GM19238 (cell line): ENCODE measurements at regions not wholly inside any gene's neighbourhood (a gene's known extent, or its start where the extent isn't known, plus 50 kb on each side); places are given as distances from the start of the nearest gene placed in this dataset.
A peak's percentile ranks its signal among the peaks of the same experiment; 100 is the strongest.

ENCODE experiments used
- DNase-seq: peaks from one replicate; pipeline ENCODE4 v3.0.0; 2011; ENCODE audit warnings: low spot score; ENCODE audit not compliant: insufficient read length

GRCh38 chr7:155201325-155202087, 96.2 kb upstream of the INSIG1 start:
- DNase-seq: no peak

DNA sequence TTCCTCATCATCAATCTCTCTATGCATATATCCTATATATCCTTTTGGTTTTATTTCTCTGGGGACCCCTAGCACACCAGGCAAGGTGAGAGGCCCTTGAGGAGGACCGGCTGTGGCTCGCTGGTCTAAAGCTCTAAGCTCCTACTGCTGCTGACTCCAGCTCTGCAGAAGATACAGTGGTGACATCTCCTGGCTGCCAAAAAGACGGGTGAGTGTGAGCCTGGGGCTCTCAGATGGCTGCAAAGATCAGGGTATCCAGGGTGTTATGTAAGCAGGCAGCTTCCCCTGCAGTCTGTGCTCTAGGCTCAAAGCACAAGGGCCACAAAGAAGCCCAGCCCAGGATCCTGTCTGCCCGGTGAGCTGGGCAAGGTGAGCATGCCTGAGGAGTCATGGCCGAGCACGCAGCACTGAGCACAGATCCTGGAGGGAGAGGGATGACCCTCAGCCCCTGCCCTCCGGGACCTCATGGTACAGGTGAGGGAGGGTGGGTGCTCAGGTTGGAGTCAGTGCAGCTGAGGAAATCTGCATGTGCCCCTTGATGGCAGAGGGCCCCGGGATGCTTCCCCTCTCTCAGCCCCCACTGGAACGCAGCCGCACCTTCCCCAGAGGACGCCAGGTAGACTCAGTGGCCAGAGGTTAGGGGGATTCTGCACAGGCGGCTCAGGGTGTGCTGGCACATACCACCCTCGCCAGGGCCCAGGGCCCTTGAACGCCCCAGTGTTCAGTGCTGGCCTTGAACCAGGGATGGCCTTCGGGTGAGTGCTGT, 95.4 kb upstream of the INSIG1 start:
- DNase-seq: no peak

GRCh38 chr7:155203059-155203881, 94.4 kb upstream of the INSIG1 start:
- no peak for DNase-seq

DNA sequence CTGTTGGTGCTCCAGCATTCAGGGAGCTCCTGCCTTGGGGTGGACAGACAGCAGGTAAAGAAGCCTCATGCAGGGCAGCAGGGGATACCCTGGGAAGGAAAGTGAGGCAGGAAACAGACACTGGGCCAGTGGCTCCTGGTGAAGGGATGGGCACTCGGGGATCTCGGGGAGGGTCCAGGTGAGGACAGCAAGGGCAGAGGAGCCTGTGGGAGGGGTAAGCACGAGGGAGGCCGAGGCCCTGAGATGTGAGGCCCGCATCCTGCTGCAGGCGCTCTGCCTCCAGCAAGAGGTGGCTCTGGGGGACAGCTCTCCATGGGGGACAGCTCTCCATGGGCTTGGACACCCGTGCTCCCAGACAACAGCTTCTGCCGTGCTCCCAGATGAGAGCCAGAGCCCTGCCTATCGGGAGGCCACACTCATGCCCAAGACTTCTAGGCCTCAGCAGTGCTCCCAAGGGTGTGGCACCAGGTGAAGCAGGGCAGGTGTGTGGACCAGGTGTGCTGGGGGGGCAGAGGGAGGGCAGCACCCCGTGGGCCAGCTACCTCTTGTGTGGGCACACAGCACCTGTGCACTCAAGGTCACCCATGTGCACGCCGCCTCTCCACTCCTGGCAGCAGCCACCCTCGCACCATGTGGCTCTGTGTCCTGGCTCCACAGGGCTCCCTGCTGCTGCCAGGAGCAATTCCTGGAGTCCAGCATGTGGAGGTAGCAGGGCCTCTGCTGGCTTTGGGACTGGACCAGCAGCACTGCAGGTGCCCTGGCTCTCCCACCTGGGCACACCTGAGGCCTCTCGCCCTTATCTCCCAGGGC, 93.6 kb upstream of the INSIG1 start:
- no peak for DNase-seq

DNA sequence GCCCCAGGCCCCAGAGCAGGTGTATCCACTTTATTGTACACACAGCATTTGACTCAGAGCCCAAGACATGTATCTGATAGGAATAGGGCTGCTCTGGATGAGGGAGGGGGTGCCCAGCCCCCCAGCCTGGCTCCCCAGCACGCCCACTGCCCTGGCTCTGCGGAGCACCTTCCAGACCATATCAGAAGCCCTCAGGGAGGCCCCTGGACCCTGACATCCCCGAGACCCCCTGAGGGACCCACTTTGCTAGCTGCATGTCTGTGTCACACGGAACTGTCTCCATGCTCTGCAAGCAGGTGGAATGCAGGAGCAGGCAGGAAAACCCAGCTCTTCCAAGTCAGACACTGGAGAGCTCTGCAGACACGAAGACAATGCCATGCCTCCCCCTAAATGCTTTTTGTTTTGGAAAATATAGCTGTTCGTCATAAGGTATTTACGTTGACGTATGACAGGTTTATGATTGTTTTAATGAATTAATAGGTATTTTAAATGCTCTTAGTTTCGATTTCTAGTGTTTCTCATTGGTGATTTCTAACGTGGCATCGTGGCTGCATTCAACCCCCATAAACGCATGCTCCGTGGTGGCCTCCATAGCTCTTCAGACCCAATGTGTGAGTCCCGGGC, 92.8 kb upstream of the INSIG1 start:
- no peak for DNase-seq

GRCh38 chr7:155205368-155206317, 92.0 kb upstream of the INSIG1 start:
- DNase-seq: peak; percentile 87

DNA sequence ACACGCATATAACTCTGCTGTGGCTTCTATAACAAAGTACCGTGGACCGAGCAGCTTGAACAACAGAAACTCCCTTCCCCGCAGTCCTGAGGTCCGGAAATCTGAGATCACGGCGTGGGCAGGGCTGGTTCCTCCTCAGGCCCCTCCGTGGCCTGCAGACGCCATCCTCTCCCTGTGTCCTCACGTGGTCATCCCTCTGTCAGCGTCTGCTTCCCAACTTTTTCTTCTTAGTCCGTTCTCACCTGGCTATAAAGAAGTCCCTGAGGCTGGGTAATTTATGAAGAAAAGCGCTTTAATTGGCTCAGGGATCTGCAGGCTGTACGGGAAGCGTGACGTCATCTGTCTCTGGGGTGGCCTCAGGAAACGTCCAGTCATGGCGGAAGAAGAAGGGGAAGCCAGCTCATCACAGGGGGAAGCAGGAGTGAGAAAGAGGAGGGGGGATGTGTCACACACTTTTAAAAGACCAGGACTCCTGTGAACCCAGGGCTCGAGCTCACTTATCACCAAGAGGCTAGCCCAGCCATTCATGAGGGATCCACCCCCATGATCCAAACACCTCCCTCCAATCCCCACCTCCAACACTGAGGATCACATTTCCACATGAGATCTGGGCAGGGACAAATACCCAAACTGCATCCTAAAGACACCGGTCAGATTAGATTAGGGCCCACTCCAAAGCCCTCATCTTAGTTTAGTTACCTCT, 91.2 kb upstream of the INSIG1 start:
- peak; percentile 58 for DNase-seq

GRCh38 chr7:155207326-155208002, 90.2 kb upstream of the INSIG1 start:
- DNase-seq: no peak

DNA sequence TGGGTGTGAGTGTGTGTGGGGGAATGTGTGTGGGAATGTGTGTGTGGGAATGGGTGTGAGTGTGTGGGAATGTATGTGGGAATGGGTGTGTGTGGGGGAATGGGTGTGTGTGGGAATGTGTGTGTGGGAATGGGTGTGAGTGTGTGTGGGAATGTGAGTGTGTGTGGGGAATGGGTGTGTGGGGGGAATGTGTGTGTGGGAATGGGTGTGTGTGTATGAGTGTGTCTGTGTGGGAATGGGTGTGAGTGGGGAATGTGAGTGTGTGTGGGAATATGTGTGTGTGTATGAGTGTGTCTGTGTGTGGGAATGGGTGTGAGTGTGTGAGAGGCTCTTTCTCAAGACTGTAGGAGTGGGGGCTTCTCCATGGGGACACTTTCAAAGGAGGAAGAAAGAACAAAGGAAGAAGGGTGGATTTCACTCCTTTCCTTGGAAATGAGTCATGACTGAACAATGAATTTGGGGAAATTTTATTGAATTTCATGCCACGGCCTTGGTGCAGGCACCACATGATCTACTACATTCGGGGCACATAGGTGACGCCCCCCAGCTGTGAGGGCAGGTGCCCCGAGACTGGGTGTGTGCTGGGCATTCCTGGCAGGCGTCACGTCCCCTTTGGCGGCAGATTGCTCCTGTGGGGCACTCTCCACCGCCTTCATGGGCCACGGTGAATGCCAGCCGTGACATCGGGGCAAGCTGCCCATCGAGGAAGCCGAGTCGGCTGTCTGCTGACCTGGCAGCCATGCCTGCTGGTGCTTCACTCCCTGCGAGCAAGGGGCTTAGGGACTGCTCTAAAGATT, 88.8 kb upstream of the INSIG1 start:
- DNase-seq: no peak

DNA sequence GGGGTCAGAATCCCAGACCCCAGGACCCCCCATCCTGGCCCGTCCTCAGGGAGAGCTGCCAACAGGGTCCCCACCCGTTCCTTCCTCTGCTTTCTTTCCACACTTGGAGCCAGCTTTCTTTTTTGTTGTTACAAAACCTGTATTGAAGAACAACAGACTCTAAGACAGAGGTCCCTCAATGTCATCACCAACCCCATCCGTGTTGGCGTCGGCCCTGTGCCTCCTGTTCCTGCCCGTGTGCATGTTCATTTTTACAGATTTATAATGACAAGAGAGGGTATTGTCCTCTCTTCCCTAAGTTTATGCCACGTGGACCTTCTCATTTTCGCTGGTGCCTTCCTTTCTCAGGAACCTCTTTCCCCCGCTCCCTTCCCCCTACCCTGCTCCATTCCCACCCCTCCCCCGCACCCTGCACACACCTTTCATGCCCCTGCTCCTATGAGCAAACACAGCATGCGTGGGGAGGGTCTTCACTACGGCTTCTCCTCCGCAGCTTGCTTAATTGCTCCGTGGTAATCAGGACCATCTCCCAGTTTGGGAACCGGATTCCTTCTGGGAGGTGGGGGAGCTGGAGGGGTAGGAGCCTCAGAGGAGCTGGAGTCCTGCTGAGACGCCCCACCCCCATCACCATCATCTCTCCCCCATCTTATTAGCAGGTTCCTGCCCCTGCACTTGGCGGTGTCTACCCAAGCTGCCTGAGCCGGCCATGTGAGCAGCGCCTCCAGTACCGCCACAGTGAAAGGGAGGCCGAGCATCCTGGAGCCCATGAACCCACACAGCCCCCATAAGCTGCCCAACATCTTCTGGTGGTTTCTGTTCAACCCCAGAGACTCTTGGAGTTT, 88.0 kb upstream of the INSIG1 start:
- no peak for DNase-seq

DNA sequence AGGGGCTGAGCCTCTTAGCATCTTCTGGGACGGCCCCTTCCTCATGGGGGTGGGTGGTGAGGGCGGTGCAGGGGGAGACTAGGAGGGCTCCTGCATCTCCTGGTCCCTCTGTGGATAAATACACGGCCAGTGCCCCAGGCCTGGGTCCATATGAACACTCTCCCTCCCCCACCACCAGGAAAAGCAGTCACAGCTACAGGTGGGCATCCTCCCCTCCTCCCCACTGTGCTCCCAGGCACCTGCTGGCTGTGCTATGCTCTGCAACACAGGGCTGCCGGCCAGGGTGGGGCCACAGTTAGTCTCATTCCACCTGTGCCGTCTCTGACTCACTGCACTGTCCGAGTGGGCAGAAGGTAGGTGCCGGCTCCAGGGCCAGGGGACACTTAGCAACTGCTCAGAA, 87.3 kb upstream of the INSIG1 start:
- DNase-seq: no peak

DNA sequence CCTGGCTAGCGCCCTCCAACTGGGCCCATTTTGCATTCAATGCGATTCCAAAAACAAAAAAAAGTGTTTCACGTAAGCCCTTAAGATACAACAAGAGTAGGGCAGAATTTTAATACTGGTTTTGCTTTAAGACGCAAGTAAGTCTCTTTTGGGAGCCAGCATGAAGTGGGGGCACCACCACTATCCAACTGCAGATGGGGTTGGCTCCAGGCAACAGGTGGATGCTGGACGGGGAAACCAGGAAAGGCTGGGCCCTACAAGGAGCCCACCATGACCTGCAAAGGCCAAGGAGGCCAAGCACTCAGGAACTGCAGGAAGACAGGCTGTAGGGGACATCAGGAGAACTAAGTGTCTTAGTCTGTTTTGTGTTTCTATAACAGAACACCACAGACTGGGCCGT, 86.5 kb upstream of the INSIG1 start:
- DNase-seq: no peak

DNA sequence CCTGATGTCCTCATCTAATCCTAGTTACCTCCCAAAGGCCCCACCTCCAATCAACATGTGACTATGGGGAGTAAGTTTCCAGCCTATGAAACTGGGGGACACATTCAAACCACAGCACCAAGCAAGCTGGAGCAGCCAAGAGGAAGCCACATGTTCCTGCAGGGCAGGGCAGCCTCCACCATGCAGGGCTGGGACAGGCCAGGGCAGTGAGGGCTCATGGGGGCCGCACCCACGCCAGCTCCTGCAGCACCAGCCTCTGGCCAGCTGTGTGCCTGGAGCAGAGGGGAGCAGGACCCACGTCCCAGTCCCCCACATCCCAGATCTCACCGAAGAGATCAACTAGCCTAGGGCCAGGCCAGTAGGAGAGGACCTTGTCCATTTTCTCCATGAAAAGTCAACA, 85.9 kb upstream of the INSIG1 start:
- no peak for DNase-seq

DNA sequence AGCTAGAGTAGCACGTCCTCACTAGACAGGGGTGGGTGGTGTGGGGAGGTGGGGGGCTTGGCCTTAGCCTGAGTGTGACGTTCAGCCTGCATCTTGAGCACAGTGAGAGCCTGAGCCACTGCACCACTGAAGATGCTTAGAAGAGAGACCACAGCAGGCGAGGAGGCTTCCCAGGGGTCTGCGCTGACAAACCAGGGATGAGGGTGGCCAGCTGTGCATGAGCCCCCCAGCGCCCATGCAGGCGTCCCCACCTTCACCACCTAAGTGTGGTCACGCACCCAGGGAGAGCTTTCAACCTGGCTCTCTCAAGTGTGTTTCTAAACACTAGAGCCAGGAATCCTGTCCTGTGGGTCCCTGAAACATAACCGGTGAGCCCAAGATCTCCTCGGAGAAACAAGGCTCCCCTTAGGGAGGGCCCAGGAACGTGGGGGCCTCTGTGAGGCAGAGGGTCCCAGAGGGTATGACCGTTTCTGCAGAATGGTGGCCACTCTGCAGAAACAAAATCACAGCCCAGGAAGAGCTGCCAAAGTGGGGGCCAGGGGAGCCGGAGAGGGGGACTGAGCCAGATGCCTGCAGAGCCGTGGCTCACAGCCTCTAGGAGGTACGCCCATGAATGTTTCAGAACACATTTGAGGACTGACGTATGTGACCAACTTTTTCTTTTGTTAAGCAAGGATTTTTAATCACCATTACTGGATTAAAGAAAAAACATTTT, 85.2 kb upstream of the INSIG1 start:
- DNase-seq: no peak

GRCh38 chr7:155213385-155213784, 84.3 kb upstream of the INSIG1 start:
- no peak for DNase-seq
